Liver (tissue), 8 donors: ENCODE measurements at regions not wholly inside any gene's neighbourhood (a gene's known extent, or its start where the extent isn't known, plus 50 kb on each side); places are given as distances from the start of the nearest gene placed in this dataset.

Experiments used
- DNase-seq: peaks from one replicate; pipeline ENCODE4 v3.0.0-alpha.2; 2017; ENCODE audit warnings: low spot score
- H3K27ac ChIP-seq, 2 donors: one replicate each; pipeline ENCODE4 v1.7.0; 2013; ENCODE audit warnings: inconsistent platforms in 2 of 2, low read length in 2 of 2, control low read depth in 1 of 2, low read depth in 1 of 2, mild to moderate bottlenecking in 1 of 2
- H3K27me3 ChIP-seq, 4 donors: one replicate each; pipeline versions ENCODE4 v1.6.1 to v1.7.0; 2013; ENCODE audit warnings: low read length in 3 of 4, inconsistent platforms in 1 of 4, mild to moderate bottlenecking in 1 of 4, moderate library complexity in 1 of 4; ENCODE audit not compliant: control insufficient read depth in 4 of 4, insufficient read depth in 4 of 4
- H3K36me3 ChIP-seq, 4 donors: one replicate each; pipeline versions ENCODE4 v1.6.1 to v1.7.0; 2013; ENCODE audit warnings: low read length in 3 of 4, mild to moderate bottlenecking in 3 of 4, low read depth in 1 of 4, moderate library complexity in 1 of 4; ENCODE audit not compliant: control insufficient read depth in 4 of 4, insufficient read depth in 3 of 4
- H3K4me1 ChIP-seq, 4 donors: one replicate each; pipeline versions ENCODE4 v1.6.1 to v1.7.0; 2013; ENCODE audit warnings: low read length in 3 of 4, mild to moderate bottlenecking in 3 of 4, moderate library complexity in 1 of 4; ENCODE audit not compliant: control insufficient read depth in 4 of 4, insufficient read depth in 4 of 4
- H3K4me3 ChIP-seq, 3 donors: one replicate each; pipeline versions ENCODE4 v1.6.1 to v1.7.0; 2013; ENCODE audit warnings: low read length in 3 of 3, control low read depth in 1 of 3, low read depth in 1 of 3, mild to moderate bottlenecking in 1 of 3
- H3K9ac ChIP-seq, 2 donors: one replicate each; pipeline ENCODE4 v1.7.0; 2013; ENCODE audit warnings: low read length in 2 of 2, mild to moderate bottlenecking in 2 of 2, moderate library complexity in 2 of 2, control low read depth in 1 of 2, low read depth in 1 of 2
- H3K9me3 ChIP-seq, 4 donors: one replicate each; pipeline versions ENCODE4 v1.6.1 to v1.7.0; 2013; ENCODE audit warnings: low read length in 3 of 4; ENCODE audit not compliant: control insufficient read depth in 4 of 4
- EGR1 ChIP-seq, 2 donors: IDR thresholded peaks; 2 replicates each; pipeline ENCODE4 v1.6.1; 2016 to 2018; ENCODE audit warnings: antibody characterized with exemption in 2 of 2, low read depth in 2 of 2
- FOXA1 ChIP-seq: IDR thresholded peaks from 2 replicates; pipeline ENCODE4 v1.6.1; 2016; ENCODE audit warnings: antibody characterized with exemption
- FOXA2 ChIP-seq: IDR thresholded peaks from 2 replicates; pipeline ENCODE4 v1.6.1; 2016; ENCODE audit warnings: antibody characterized with exemption
- GABPA ChIP-seq, 2 donors: IDR thresholded peaks in 1 of 2; conservative IDR thresholded peaks in 1 of 2; 2 replicates each; pipeline ENCODE4 v1.6.1; 2016; ENCODE audit warnings: antibody characterized with exemption in 2 of 2, mild to moderate bottlenecking in 1 of 2, moderate library complexity in 1 of 2
- HNF4A ChIP-seq, 2 donors: conservative IDR thresholded peaks; 2 replicates each; pipeline ENCODE4 v1.6.1; 2016; ENCODE audit warnings: antibody characterized with exemption in 2 of 2, mild to moderate bottlenecking in 2 of 2
- HNF4G ChIP-seq: IDR thresholded peaks from 2 replicates; pipeline ENCODE4 v1.6.1; 2016; ENCODE audit warnings: antibody characterized with exemption
- JUND ChIP-seq, 2 donors: IDR thresholded peaks; 2 replicates each; pipeline ENCODE4 v1.6.1; 2016; ENCODE audit warnings: antibody characterized with exemption in 2 of 2
- NR2F2 ChIP-seq: IDR thresholded peaks from 2 replicates; pipeline ENCODE4 v1.6.1; 2016; ENCODE audit warnings: antibody characterized with exemption
- TAF1 ChIP-seq: conservative IDR thresholded peaks from 2 replicates; pipeline ENCODE4 v1.6.1; 2016; ENCODE audit warnings: antibody characterized with exemption, mild to moderate bottlenecking
- YY1 ChIP-seq: IDR thresholded peaks from 2 replicates; pipeline ENCODE4 v1.6.1; 2016; ENCODE audit warnings: antibody characterized with exemption, mild to moderate bottlenecking
- WGBS: extraction: QIAGEN DNeasy Blood & Tissue Kit; methylation state at CpG from one replicate; pipeline ENCODE4 v1.1.7; 2013; 5-methylcytosine and 5-hydroxymethylcytosine counted together
- TF ChIP-seq, protein P1 (sequence below): IDR thresholded peaks from 2 replicates; pipeline ENCODE4 v1.6.1; 2016; ENCODE audit warnings: antibody characterized with exemption
- TF ChIP-seq, protein P2 (sequence below): IDR thresholded peaks from 2 replicates; pipeline ENCODE4 v1.6.1; 2016; ENCODE audit warnings: antibody characterized with exemption
- TF ChIP-seq, protein P3 (sequence below): fragments of 150-350 bp; IDR thresholded peaks from 2 replicates; pipeline ENCODE4 v1.5.1; 2017; ENCODE audit warnings: improper control_type of control experiment, low read depth, low read length; ENCODE audit not compliant: missing input control
- donor health status: healthy.
- donor health status: healthy.
- donor health status: healthy.
- donor health status: healthy.
- donor health status: healthy.

DNA sequence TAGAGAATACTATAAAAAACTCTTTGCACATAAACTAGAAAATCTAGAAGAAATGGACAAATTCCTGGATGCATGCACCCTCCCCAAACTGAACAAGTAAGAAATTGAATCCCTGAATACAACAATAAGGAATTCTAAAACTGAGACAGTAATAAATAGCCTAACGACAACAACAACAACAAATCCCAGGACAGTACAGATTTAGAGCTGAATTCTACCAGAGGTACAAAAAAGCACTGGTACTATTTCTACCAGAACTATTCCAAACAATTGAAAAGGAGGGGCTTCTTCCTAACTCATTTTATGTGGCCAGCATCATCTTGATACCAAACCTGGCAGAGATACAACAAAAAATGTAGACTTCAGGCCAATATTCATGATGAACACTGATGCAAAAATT, 394.4 kb upstream of the RORB start (continued):
- TF ChIP-seq, protein P1, sequence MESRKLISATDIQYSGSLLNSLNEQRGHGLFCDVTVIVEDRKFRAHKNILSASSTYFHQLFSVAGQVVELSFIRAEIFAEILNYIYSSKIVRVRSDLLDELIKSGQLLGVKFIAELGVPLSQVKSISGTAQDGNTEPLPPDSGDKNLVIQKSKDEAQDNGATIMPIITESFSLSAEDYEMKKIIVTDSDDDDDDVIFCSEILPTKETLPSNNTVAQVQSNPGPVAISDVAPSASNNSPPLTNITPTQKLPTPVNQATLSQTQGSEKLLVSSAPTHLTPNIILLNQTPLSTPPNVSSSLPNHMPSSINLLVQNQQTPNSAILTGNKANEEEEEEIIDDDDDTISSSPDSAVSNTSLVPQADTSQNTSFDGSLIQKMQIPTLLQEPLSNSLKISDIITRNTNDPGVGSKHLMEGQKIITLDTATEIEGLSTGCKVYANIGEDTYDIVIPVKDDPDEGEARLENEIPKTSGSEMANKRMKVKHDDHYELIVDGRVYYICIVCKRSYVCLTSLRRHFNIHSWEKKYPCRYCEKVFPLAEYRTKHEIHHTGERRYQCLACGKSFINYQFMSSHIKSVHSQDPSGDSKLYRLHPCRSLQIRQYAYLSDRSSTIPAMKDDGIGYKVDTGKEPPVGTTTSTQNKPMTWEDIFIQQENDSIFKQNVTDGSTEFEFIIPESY: no peak
- TF ChIP-seq, protein P2, sequence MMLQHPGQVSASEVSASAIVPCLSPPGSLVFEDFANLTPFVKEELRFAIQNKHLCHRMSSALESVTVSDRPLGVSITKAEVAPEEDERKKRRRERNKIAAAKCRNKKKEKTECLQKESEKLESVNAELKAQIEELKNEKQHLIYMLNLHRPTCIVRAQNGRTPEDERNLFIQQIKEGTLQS: no peak
- no peak for TF ChIP-seq YY1

DNA sequence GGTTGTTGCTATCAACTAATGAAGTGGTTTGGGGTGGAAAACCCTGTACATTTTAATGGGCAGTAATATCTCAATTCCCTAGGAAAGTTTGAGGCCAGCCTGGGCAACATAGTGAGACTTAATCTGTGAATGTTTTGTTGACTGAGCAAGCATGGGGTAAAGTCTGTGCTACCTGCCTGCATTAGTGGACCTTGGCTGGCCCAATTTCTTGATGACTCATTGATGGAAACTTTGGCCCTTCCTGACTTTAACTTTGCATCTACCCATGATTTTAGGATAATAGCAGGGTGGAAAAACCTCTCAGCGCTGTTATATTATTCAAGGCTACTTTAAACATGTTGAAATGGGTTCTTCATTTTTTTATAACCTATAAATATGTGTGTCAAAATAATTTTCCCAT, 389.4 kb upstream of the RORB start:
- 99% methylated on average over 1 of the region's 1 CpG for WGBS
- Histone ChIP-seq H3K9ac (no peak overlapping the region), H3K27ac (no peak overlapping the region), H3K4me3 (no peak overlapping the region), H3K9me3 (no peaks in the 10 kb centered on the region), H3K4me1 (no peaks in the 10 kb centered on the region), H3K36me3 (no peaks in the 10 kb centered on the region), H3K27me3 (no peaks in the 10 kb centered on the region)
- DNase-seq: no peak
- peak; percentile 25 to 58 for TF ChIP-seq JUND (IDR thresholded peaks at IDR 0.05)
- TF ChIP-seq HNF4A (conservative IDR thresholded peaks at IDR 0.05): peak; percentile 31 to 66
- TF ChIP-seq HNF4G: no peak
- no peak for TF ChIP-seq GABPA (IDR thresholded peaks at IDR 0.05 in 1 of 2, conservative IDR thresholded peaks at IDR 0.05 in 1 of 2)
- TF ChIP-seq YY1: no peak
- TF ChIP-seq, protein P2: no peak
- TF ChIP-seq EGR1 (IDR thresholded peaks at IDR 0.05; ENCODE audit: low read depth in 2 of 2): no peak
- no peak for TF ChIP-seq NR2F2
- TF ChIP-seq, protein P1: no peak
- TF ChIP-seq FOXA2: no peak

DNA sequence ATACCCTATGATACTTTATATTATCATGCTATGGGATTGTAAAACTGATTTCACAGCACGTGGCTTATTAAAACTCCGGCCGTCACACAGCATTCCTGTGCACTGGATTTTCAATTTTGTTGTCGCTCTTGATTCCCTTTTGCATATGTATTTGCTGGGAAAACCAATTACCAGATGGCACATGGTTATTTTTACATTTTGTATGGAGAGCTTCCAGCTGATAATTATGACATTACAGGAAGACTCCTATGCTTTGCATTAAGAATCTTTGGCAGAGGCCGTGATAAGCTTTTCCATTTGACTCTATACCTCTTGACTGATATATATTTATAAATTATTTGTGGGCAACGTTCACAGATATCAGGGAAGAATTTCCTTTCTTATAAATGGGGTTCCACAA, 381.2 kb upstream of the RORB start:
- DNase-seq: no peak
- TF ChIP-seq JUND (IDR thresholded peaks at IDR 0.05): no peak
- TF ChIP-seq FOXA1: no peak
- TF ChIP-seq TAF1: no peak
- TF ChIP-seq FOXA2: no peak
- TF ChIP-seq, protein P3, sequence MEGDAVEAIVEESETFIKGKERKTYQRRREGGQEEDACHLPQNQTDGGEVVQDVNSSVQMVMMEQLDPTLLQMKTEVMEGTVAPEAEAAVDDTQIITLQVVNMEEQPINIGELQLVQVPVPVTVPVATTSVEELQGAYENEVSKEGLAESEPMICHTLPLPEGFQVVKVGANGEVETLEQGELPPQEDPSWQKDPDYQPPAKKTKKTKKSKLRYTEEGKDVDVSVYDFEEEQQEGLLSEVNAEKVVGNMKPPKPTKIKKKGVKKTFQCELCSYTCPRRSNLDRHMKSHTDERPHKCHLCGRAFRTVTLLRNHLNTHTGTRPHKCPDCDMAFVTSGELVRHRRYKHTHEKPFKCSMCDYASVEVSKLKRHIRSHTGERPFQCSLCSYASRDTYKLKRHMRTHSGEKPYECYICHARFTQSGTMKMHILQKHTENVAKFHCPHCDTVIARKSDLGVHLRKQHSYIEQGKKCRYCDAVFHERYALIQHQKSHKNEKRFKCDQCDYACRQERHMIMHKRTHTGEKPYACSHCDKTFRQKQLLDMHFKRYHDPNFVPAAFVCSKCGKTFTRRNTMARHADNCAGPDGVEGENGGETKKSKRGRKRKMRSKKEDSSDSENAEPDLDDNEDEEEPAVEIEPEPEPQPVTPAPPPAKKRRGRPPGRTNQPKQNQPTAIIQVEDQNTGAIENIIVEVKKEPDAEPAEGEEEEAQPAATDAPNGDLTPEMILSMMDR: no peak
- TF ChIP-seq HNF4A (conservative IDR thresholded peaks at IDR 0.05): no peak
- TF ChIP-seq, protein P1: no peak
- Histone ChIP-seq H3K4me1 (no peaks in the 10 kb centered on the region), H3K27ac (no peak overlapping the region), H3K9me3 (no peaks in the 10 kb centered on the region), H3K27me3 (no peaks in the 10 kb centered on the region), H3K4me3 (no peak overlapping the region), H3K9ac (no peak overlapping the region), H3K36me3 (no peaks in the 10 kb centered on the region)
- 89% methylated on average over 6 of the region's 6 CpGs for WGBS
